Eye (tissue), 1 donor: ENCODE measurements at regions not wholly inside any gene's neighbourhood (a gene's known extent, or its start where the extent isn't known, plus 50 kb on each side); places are given as distances from the start of the nearest gene placed in this dataset.
A peak's percentile ranks its signal among the peaks of the same experiment; 100 is the strongest.
"Not testable (repeated sequence)": the region's sequence is repeated elsewhere in the genome, so short reads cannot be mapped to it uniquely, and the experiment has no call there.

Source experiments
- DNase-seq: peaks from one replicate; pipeline ENCODE4 v3.0.0-alpha.2; 2015

DNA sequence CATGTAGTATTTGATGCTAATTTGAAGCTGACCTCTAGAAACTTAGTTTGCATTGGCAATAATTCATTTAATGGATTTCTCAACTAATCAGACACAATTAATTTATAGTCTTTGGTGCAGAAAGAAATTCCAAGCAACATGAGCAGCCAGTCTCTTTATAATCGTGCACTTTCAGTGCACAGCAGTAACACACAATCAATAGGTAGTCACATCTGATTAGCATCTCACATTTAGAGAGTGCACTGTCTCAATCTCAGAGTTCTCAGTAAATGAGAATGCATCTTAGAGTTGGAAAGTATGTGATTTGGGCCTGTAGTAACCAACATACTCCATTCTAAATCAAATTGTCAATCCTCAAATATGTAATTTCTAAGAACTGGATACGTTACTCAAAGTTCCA lies 377.6 kb downstream of the POM121L12 start:
- peak; percentile 87 for DNase-seq

DNA sequence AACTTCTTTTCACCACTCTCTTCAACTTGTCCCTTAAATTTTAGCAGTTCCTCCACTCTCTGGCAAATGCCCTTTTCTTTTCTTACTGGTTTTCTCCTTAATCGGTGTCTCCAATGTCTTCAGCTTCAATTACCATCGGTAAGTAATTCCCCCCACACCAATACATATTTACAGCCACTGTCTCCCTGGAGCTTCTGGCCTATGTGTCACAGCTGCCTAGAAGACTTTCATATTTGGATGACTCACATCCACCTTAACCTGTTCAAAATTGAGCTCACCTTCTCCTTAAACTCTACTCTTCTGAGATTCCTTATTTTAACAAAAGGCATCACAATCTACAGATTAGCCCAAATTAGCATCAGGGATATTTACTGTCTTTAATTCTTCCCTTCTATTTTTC lies 380.4 kb downstream of the POM121L12 start:
- no peak for DNase-seq

DNA sequence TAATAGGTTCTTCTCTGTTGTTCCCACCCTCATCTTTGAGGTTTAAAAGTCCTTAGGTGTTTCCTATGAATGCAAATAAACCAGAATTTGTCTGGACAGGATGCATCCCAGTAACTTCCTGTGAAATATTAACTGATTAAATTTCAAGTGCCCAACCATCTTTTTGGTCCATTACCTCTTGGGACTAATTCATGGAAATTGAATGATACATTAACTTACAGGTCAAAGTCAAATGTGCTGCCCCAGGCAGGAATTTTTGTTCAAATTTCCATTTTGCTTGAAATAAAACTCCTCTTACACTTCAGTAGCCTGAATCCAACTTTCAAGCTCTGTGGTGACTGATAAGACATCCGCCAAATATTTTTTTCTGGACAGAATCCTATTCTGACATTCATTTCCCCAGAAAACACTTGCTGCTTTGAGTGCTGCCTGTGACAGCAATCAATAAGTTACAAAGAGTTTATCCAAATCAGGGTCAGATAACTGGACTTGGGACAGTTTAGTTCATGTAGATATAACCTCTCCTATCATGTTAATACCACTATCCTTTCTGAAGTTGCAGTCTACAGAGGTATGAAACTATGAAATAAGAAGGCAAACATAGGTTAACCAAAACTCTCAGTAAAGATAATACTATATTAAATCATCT lies 383.5 kb downstream of the POM121L12 start:
- no peak for DNase-seq

DNA sequence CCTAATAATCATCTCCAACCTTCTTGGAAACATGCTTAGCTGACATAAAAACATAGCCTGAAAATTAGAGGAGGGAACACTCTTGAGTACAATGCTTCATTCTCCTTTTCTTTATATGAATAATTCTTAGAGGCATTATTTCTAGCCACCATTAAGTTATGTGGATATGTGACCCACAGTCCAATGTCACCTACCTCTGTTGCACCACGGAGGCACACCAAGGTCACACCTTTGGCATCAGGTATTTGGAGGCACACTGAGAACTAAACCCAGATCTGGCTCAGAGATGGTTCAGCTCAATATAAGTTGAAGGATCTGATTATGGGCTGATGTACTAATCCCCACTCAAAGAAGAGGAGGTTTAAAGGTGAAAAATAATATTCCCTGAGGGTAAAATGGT lies 385.1 kb downstream of the POM121L12 start:
- DNase-seq, result no peak

DNA sequence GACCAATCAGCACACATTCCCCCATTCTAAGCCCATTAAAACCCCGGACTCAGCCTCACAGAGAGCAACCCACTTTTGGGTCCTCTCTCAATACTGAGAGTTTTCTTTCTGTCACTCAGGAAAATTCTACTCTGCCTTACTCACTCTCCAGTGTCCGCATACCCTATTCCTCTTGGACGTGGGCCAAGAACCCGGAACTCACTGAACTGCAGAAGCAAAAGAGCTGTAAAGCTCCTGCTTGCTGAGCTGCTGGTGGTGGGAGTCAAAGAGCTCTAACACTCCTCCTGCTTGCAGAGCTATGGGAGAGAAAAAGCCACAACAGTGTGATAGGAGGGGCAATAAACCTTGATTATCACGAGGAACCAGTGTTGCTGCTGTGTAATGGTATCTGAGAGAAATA lies 386.9 kb downstream of the POM121L12 start:
- DNase-seq, result no peak

DNA sequence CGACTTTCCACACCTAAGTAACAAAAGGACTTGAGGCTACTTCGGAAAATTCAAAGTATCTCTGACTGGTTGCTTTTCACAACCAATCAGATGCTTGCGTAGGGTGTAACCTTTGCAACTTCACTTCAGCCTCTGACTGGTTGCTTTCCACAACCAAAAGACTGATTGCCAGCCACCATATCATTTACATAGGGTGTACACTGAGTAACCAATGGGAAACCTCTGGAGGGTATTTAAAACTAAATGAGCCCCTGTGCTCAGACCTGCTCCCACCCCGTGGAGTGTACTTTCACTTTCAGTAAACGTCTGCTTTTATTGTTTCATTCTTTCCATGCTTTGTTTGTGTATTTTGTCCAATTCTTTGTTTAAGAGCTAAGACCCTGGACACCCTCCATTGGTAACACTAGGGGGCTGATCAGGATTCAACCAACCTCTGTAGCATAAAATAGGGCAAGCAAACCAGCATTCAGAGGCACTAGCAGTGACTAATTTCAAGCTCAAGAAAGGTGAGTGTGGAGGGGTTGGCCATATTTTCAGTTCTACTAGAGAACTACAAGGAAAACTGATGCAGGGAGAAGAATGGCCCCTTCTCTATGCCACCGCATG lies 390.8 kb downstream of the POM121L12 start:
- DNase-seq, result no peak

DNA sequence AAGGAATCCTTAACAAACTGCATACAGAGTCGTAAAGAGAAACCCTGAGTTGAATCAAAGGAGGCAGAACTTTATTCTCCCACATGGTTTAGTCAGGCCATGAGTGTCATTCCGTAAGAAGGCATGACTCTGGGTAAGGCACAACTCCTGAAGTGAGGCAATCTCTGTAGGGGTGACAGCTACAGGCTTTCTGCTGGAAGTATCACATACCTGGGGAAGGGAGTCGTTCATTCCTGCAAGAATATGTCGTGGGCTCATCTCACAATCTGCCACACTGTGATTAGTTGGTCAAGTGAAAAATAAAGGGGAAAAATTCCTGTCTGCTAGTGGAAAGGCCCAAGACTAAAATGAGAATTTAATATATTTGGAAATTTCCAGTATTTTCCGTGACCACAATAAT lies 392.6 kb downstream of the POM121L12 start:
- no peak for DNase-seq

DNA sequence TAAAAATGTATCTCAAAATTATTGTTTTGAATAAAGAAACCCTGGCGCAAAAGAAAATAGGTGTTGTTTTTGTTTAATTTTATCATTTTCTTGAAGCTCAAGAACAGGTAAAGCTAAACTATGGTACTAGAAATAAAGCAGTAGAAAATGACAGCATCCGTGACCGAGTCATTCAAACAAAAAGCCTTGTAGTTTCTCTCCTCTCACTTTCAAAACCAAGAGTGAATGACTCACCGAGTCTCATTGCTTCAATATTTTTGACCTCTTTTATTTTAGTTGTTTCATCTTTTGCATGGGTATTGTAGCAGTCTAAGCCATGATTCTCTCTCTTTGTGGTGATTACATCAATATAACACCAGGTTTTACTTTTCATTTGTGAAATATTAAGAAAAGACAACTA lies 396.5 kb downstream of the POM121L12 start:
- DNase-seq, result no peak

DNA sequence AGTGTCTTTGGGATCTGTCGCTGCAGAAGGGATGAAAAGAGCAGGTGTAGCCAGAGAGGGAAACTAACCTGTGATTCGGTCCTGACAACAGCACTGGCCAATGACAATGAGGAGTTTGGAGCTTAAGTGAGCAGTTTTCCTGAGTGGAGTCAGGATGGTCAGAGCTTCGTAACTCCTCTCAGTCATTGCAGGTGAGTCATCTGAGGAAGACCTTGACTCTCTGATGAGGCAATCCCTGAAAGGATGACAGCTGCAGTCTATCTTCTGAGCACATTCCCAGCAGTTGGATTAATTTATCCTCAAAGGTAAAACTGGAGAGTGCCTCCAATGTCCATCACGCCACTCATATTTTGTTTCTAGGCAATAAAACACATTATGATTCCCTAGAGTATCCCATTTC lies 401.9 kb downstream of the POM121L12 start:
- no peak for DNase-seq

DNA sequence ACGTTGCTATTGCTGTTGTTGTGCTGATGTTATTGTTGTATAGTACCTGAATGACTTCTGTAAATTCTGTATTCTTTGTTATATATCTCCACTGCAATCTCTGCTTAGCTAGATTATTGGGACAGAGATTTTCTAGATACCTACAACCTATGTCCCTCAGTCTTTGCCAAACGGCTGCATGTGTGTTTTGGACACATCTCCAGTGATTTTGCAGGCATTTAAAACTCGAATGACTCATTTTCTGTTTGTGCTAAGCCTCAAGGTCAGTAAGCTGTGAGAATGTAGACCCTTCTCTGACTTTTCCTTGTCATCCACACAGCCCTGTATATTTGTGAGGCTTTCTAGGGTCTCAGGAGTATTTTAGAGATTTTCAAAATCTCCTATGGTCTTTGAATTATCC lies 410.7 kb downstream of the POM121L12 start:
- DNase-seq, result no peak

DNA sequence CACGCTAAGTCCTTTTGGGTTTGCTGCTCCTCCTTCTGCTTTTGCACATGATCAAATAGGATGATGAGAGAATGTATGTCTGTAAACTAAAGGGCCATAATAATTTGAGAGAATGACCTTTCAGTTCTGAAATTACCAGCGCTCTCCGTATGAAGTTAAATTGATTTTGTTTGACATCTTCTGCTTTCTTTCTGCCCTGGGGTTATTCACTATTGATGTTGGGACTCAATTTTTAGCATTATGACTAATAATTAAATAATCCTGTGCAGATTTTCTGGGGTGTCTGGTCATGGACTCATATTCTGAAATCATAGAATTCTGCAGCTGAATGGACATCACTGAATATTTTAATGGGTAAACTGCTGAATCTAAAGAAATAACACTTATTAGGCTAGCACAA lies 423.2 kb downstream of the POM121L12 start:
- DNase-seq, result peak; percentile 17

DNA sequence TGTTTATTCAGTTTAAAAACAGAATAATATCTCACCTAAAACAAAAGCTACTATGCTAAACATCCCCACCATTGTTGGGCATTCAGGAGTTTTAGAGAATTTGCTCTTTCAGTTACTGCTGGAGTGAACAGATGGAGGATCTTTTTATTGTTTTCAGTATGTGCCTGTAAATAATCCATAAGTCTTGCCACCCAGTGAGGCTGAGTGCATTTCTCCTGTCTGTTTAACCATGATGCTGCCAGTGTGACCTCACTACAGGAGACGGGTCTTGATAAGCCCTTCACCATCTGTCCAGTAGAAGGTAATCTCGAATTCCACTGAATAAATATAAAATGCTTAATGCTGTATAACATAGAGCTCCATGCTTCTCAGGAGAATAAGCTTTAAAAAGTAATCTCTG lies 430.9 kb downstream of the POM121L12 start:
- DNase-seq, result peak; percentile 50

DNA sequence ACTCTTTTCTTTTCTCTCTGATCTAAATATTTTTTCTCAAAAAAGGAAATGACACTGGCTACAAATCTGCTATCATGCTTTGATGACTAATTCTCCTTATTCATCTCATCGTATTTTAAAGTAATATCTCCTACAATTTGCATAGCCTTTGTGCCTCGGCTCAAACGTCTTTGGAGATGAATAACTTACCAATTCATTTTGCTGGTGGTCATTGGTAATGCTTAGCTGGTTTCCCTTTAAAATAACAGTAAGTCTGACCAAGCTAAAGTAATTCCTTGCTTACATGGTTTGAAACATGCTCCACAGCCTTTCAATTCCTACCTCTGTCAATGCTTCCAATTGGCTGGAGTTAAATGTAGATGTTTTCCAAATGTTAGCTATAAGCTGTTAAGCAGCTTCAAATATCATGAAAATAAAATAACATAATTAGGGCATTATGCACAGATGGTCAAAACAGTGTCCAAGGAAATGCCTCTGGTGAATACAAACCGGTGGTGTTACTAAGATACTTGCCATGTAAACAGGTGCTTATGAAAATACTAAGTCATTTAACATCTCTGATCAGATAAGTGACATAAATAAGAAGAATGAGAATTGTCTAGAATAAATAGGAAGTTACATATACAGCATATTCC lies 435.0 kb downstream of the POM121L12 start:
- DNase-seq, result no peak

DNA sequence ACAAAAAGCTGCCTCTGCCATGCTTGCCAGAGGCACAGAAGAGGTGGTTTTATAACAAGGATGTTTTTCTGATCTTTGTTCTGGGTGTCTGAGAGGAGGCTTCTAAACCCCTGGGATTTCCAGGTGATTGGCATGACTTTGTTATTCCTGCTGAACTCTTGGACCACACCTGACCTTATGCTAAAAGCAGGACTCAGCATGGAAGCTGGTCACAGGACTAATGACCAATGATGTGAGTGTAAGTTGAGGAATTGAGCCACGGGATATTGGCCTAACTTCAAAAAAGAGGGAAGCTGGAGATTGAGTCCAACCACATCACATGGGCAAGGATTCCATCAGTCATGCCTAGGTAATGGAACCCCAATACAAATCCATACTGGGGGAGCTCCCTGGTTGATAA lies 437.9 kb downstream of the POM121L12 start:
- no peak for DNase-seq

DNA sequence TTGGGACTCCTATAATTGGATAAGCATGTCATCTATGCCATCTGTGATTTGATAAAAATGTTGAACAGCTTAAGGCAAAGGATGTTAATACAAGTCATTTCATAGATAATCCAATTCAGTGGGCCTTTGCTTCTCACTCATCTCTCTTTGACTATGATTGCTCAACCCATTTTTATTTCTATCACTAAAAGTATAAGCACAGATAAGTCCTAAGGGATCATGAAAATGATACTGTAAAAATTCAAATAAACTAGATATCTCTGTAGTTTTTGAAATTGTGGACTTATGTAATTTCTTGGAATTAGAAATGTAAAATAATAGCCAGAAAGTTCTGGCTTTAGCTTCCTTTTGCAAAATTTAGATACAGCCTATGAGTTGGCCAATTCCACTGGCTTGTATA lies 440.3 kb downstream of the POM121L12 start:
- DNase-seq, result no peak

DNA sequence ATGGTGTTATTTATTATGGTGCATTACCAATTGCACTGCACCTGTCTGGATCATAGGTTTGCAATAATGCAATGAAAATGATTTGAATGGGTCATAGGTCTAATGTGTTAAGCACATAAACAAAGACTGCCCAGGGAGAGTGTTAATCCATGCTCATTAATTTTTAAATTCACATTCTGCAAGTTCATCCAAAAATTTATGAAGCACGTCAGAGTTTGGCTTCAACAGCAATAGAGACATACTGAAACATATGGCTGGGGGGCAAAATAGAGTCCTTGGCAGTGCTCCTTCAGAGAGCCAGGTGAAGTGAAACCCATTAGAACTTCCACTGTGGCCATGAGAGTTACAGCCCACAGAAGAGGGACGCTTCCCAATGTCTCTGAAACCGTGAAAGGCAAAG lies 441.1 kb downstream of the POM121L12 start:
- no peak for DNase-seq

DNA sequence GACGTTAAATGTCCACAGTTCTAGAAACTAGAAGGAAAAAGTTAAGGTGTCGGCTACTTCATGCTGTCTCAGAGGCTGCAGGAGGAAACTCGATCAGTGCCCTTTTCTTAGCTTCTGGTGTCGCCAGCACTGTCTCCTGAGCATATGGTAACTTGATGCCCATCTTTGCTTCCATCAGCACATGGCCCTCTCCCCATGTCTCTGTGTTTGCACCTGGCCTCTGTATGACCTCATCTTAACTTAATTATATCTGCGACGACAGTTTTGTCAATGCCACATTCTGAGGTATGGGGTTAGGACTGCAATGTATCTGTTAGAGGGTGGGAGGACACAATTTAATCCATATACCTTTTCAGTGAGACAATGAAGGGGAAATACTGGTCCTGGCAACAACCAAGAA lies 449.9 kb downstream of the POM121L12 start:
- DNase-seq, result no peak

DNA sequence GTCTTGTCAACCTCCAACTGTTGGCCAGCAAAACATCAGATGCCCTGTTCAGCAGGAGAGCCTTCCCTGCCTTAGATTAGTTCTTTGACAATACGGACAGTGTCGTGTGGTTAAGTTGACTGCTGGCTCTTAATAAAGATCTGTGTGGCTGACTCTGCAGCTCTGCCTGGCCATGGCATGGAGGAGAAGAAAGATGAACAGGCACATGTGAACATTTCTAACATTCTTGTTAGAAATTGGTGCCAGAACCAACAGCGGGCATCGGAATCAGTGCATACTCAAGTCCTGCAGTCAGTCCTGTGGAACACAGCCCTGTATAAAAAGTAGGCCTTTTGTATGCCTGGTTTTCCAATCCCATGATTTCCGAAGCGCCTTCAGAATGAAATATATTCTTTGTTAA lies 455.6 kb downstream of the POM121L12 start:
- no peak for DNase-seq

DNA sequence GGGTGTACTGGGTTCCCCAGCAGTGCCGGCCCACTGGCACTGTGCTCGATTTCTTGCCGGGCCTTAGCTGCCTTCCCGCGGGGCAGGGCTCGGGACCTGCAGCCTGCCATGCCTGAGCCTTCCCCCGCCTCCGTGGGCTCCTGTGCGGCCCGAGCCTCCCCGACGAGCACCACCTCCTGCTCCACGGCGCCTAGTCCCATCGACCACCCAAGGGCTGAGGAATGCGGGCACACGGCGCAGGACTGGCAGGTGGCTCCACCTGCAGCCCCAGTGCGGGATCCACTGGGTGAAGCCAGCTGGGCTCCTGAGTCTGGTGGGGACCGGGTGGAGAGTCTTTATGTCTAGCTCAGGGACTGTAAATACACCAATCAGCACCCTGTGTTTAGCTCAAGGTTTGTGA lies 459.7 kb downstream of the POM121L12 start:
- not testable (repeated sequence) for DNase-seq

DNA sequence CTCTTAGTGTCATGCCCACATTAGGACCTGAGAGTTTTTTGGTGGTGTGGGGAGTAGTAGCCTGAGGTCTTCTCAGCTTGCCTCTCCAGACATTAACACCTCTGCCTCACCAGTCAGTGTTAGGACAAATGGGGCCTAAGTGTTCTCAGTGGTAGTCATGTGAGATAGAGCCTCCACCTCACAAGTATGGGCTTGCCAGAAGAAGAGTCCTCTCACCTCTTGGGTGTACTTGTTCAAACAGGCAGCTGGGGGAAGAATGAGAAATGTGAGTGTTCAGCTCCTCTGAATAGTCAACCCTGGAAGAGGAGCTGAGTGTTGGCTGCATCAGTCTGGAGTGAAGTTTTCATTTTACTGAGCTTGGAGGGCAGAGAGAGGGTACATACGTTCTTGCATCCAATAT lies 464.6 kb downstream of the POM121L12 start:
- DNase-seq, result no peak

DNA sequence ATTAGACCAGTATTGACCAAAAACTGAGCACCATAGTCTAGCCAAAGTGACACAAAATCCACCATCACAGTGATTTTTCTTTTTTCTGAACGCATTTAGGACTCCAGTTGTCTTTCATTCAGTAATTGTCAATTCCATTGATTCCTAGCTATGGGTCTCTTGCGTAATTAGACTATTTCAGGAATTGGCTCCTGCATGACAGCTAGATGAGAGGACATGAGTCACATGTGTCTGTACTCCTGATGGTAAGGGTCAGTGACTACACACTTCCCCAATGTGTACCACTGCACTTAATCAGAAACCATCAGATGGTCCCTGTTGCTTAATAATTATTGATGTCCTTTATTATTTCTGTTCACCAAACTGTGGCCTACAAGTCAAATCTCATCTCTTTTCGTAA lies 469.5 kb downstream of the POM121L12 start:
- DNase-seq, result no peak

DNA sequence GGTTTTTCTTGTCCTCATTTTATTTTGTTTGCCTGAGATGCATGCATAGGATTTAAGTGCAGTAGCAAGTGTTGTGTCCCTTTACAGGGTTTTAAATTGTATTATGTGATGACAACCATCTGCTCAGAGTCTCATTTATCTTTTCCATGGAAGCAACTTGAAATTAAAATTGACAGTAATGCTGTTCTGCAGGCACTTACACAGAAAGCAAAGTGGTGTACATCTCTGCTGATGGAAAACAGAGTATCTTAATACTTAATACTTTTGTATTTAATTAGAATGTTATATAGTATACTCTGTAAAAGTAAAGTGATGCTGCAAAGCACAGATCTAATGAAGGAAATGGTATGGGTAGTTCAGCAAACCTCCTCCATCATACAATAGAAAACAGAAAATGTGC lies 482.9 kb downstream of the POM121L12 start:
- no peak for DNase-seq

DNA sequence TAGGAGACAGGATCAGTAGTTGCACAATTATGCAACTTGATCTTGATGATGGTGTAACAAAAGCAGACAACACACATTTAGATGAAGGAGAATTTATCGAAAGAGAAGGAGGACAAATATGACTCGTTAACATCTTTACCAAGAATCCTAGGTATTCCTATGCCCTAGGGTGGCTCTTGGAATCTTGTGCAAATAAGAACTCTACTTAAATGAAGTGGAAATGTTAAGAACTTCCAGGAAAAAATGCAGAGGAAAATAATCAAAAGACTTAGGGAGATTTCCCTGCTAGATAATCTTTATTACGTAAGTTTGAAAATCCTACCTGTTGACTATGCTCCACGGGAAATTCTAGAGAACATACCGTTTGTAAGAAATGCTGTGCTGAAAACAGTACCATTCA lies 485.4 kb downstream of the POM121L12 start:
- DNase-seq, result no peak

DNA sequence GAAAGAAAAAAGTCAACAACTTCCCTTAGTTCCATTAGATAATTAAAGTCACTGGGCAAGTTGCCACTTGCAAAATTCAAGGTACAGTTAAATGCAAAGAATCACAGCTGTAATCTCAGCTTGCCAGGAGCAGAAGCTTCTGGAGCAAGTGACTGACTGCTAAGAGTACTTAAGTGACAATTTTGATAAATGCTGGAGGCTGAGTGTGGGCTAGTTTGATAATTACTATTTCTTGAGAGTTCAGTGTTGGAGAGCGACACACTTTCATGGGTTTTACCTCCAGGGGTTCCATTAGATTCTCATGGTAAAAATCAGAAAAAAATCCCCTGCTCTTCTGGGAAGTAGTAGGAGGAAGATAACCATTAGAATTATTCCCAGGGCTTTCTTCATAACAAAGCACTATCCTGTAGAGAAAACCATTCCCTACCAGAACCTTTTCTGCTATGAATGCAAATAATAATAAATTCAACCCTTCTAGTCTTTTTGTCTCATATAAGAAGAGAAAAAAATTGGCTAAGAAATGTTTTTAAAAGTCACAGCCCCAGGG lies 486.3 kb downstream of the POM121L12 start:
- no peak for DNase-seq
